Trophoblast cell (in vitro differentiated cells and primary cell): ENCODE measurements at regions not wholly inside any gene's neighbourhood (a gene's known extent, or its start where the extent isn't known, plus 50 kb on each side); places are given as distances from the start of the nearest gene placed in this dataset.

Experiments used
- DNase-seq, 2 donors: peaks; one replicate each; pipeline ENCODE4 v3.0.0-alpha.2; 2016
- H2AFZ ChIP-seq: 2 replicates; pipeline ENCODE4 v1.6.1; 2013; ENCODE audit warnings: low read length, moderate library complexity, mild to moderate bottlenecking; ENCODE audit not compliant: insufficient read depth, poor library complexity
- H2AK5ac ChIP-seq: 2 replicates; pipeline ENCODE4 v1.6.1; 2013; ENCODE audit warnings: mild to moderate bottlenecking, low read length
- H2BK120ac ChIP-seq: 2 replicates; pipeline ENCODE4 v1.6.1; 2013; ENCODE audit warnings: low read length, mild to moderate bottlenecking, moderate library complexity; ENCODE audit not compliant: insufficient read depth, poor library complexity
- H2BK12ac ChIP-seq: 2 replicates; pipeline ENCODE4 v1.6.1; 2013; ENCODE audit warnings: mild to moderate bottlenecking, low read length, moderate library complexity
- H2BK5ac ChIP-seq: 2 replicates; pipeline ENCODE4 v1.6.1; 2013; ENCODE audit warnings: low read length, low read depth, moderate library complexity, mild to moderate bottlenecking; ENCODE audit not compliant: poor library complexity
- H3K14ac ChIP-seq: 2 replicates; pipeline ENCODE4 v1.6.1; 2013; ENCODE audit warnings: mild to moderate bottlenecking, low read length
- H3K18ac ChIP-seq: 2 replicates; pipeline ENCODE4 v1.6.1; 2013; ENCODE audit warnings: mild to moderate bottlenecking, low read length
- H3K23ac ChIP-seq: 2 replicates; pipeline ENCODE4 v1.6.1; 2013; ENCODE audit warnings: low read length
- H3K27ac ChIP-seq: 2 replicates; pipeline ENCODE4 v1.5.1; 2013; ENCODE audit warnings: low read depth, mild to moderate bottlenecking, inconsistent platforms, low read length, moderate library complexity
- H3K27me3 ChIP-seq: 2 replicates; pipeline ENCODE4 v1.6.1; 2013; ENCODE audit warnings: inconsistent platforms, mild to moderate bottlenecking, low read length, moderate library complexity; ENCODE audit not compliant: insufficient read depth
- H3K36me3 ChIP-seq, 2 experiments: 1 replicate in 1 of 2; 2 replicates in 1 of 2; pipeline ENCODE4 v1.6.1; 2013; ENCODE audit warnings: low read length in 2 of 2, mild to moderate bottlenecking in 2 of 2, moderate library complexity in 1 of 2; ENCODE audit not compliant: insufficient read depth in 2 of 2, control insufficient read depth in 1 of 2
- H3K4ac ChIP-seq: 2 replicates; pipeline ENCODE4 v1.6.1; 2013; ENCODE audit warnings: low read depth, mild to moderate bottlenecking, low read length, moderate library complexity
- H3K4me1 ChIP-seq, 2 experiments: 1 replicate in 1 of 2; 2 replicates in 1 of 2; pipeline ENCODE4 v1.6.1; 2013; ENCODE audit warnings: low read length in 2 of 2, mild to moderate bottlenecking in 2 of 2, moderate library complexity in 1 of 2; ENCODE audit not compliant: insufficient read depth in 2 of 2, control insufficient read depth in 1 of 2
- H3K4me2 ChIP-seq: 2 replicates; pipeline ENCODE4 v1.6.1; 2013; ENCODE audit warnings: inconsistent platforms, mild to moderate bottlenecking, low read length, moderate library complexity
- H3K4me3 ChIP-seq: 2 replicates; pipeline ENCODE4 v1.5.1; 2013; ENCODE audit warnings: mild to moderate bottlenecking, low read depth, low read length, inconsistent platforms
- H3K79me1 ChIP-seq: one replicate; pipeline ENCODE4 v1.6.1; 2013; ENCODE audit warnings: low read length
- H3K79me2 ChIP-seq: 2 replicates; pipeline ENCODE4 v1.6.1; 2013; ENCODE audit warnings: low read length, mild to moderate bottlenecking; ENCODE audit not compliant: control insufficient read depth, insufficient read depth, poor library complexity
- H3K9ac ChIP-seq: 2 replicates; pipeline ENCODE4 v1.6.1; 2013; ENCODE audit warnings: mild to moderate bottlenecking, low read length
- H3K9me3 ChIP-seq: 2 replicates; pipeline ENCODE4 v1.6.1; 2013; ENCODE audit warnings: low read depth, mild to moderate bottlenecking, control low read depth, inconsistent platforms, low read length; ENCODE audit not compliant: insufficient read depth
- H4K12ac ChIP-seq: 2 replicates; pipeline ENCODE4 v1.6.1; 2013; ENCODE audit warnings: low read depth, mild to moderate bottlenecking, low read length, moderate library complexity
- H4K8ac ChIP-seq: 2 replicates; pipeline ENCODE4 v1.6.1; 2013; ENCODE audit warnings: low read depth, mild to moderate bottlenecking, low read length, moderate library complexity
- H4K91ac ChIP-seq: one replicate; pipeline ENCODE4 v1.6.1; 2013; ENCODE audit warnings: low read depth, mild to moderate bottlenecking, low read length, moderate library complexity
- WGBS: extraction: QIAGEN DNeasy Blood & Tissue Kit; methylation state at CpG from one replicate; pipeline ENCODE4 v1.1.7; 2013; ENCODE audit warnings: missing lambda C conversion rate; ENCODE audit not compliant: insufficient read length, insufficient coverage; ENCODE audit errors: extremely low coverage; 5-methylcytosine and 5-hydroxymethylcytosine counted together

DNA sequence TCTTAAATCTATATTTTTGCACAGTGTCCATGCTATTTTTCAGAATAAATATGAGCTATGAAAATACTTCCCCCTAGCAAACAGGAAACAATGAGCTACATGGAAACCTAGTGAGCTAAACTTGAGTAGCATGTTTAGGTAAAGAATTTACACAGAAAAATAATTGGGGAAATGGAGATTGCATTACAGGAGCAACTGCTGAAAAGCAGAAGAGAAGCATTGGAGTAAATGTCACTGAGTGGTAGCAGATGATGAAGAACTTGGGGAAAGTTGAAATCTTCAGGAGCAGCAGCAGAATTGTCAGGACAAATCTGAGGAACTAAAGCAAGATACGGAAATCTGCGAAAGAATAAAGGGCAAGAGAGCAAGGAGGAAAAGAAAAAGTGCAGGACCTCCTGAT, 610.3 kb downstream of the TLE1 start:
- no CpG with 5 or more reads among the region's 2 CpGs for WGBS
- no peak overlapping the region for H3K4me2 ChIP-seq

GRCh38 chr9:81078555-81078954, 610.8 kb downstream of the TLE1 start:
- no peak overlapping the region for H4K12ac ChIP-seq
- no peak overlapping the region for H2BK5ac ChIP-seq
- H3K36me3 ChIP-seq: no peaks in the 10 kb centered on the region
- no peak overlapping the region for H4K91ac ChIP-seq
- H3K9ac ChIP-seq: no peak overlapping the region
- H3K4me1 ChIP-seq: peaks cover 0 to 2% of the 10 kb centered on the region in 2 experiments
- H3K4me3 ChIP-seq: no peak overlapping the region
- H2AFZ ChIP-seq: no peak overlapping the region
- H3K9me3 ChIP-seq: no peaks in the 10 kb centered on the region
- H4K8ac ChIP-seq: no peak overlapping the region
- H2AK5ac ChIP-seq: no peak overlapping the region
- no peaks in the 10 kb centered on the region for H3K27me3 ChIP-seq
- no peak overlapping the region for H3K14ac ChIP-seq
- H3K79me2 ChIP-seq: no peaks in the 10 kb centered on the region
- H3K27ac ChIP-seq: no peak overlapping the region
- no peak overlapping the region for H2BK12ac ChIP-seq
- no peak overlapping the region for H3K4me2 ChIP-seq
- H3K18ac ChIP-seq: no peak overlapping the region
- no peak overlapping the region for H3K4ac ChIP-seq
- WGBS: no CpG with 5 or more reads among the region's 3 CpGs
- no peak for DNase-seq
- no peaks in the 10 kb centered on the region for H3K79me1 ChIP-seq
- H3K23ac ChIP-seq: no peak overlapping the region
- H2BK120ac ChIP-seq: no peak overlapping the region

More for the DNA sequence above, 610.3 kb downstream of the TLE1 start:
- no peak overlapping the region for H3K14ac ChIP-seq
- H4K91ac ChIP-seq: no peak overlapping the region
- no peak overlapping the region for H2AK5ac ChIP-seq
- H3K4me3 ChIP-seq: no peak overlapping the region
- H3K18ac ChIP-seq: no peak overlapping the region
- no peak for DNase-seq
- no peak overlapping the region for H2BK12ac ChIP-seq
- no peaks in the 10 kb centered on the region for H3K79me1 ChIP-seq
- no peak overlapping the region for H3K4ac ChIP-seq
- H4K12ac ChIP-seq: no peak overlapping the region
- H3K79me2 ChIP-seq: no peaks in the 10 kb centered on the region
- H3K27me3 ChIP-seq: no peaks in the 10 kb centered on the region
- no peaks in the 10 kb centered on the region for H3K36me3 ChIP-seq
- H3K4me1 ChIP-seq: peaks cover 0 to 2% of the 10 kb centered on the region in 2 experiments
- H3K23ac ChIP-seq: no peak overlapping the region
- no peak overlapping the region for H3K9ac ChIP-seq
- H3K27ac ChIP-seq: no peak overlapping the region
- H2BK120ac ChIP-seq: no peak overlapping the region
- H3K9me3 ChIP-seq: no peaks in the 10 kb centered on the region
- no peak overlapping the region for H2BK5ac ChIP-seq
- no peak overlapping the region for H4K8ac ChIP-seq
- H2AFZ ChIP-seq: no peak overlapping the region

- Histone ChIP-seq H3K4ac (no peak overlapping the region), H4K12ac (no peak overlapping the region), H3K18ac (no peak overlapping the region), H3K4me2 (no peak overlapping the region), H3K14ac (no peak overlapping the region), H3K79me2 (no peaks in the 10 kb centered on the region), H3K4me1 (no peaks in the 10 kb centered on the region), H3K23ac (no peak overlapping the region), H2AK5ac (no peak overlapping the region), H4K91ac (no peak overlapping the region), H2AFZ (no peak overlapping the region), H3K4me3 (no peak overlapping the region), H2BK5ac (no peak overlapping the region), H2BK12ac (no peak overlapping the region), H3K27ac (no peak overlapping the region), H4K8ac (no peak overlapping the region), H3K27me3 (no peaks in the 10 kb centered on the region), H3K9me3 (no peaks in the 10 kb centered on the region), H3K9ac (no peak overlapping the region), H3K79me1 (no peaks in the 10 kb centered on the region), H2BK120ac (no peak overlapping the region), H3K36me3 (no peaks in the 10 kb centered on the region)
- DNase-seq: no peak
These were observed 611.8 kb downstream of the TLE1 start for GRCh38 chr9:81077572-81077971.

DNA sequence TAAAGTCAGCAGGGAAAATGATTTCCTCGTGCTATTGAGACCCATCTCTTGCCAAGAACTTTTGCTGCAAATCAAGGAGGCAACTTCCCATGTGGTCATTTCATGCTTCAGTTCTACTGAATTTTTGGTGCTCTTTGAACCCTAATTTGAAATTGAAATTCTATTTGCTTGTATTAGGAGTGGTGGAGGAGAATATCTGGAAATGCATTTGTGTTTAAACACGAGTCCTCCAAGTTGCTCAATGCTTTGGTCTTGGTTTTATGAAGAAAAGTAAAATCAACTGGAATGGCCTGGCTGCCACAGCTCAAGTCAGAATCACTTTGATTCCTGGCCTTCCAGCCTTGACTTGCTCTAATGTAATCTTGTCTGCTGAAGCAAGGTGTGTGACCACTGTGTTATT, 613.2 kb downstream of the TLE1 start:
- H3K36me3 ChIP-seq: no peaks in the 10 kb centered on the region
- H2BK12ac ChIP-seq: no peak overlapping the region
- H3K79me2 ChIP-seq: no peaks in the 10 kb centered on the region
- H2BK5ac ChIP-seq: no peak overlapping the region
- no peak overlapping the region for H3K4me2 ChIP-seq
- H3K27me3 ChIP-seq: no peaks in the 10 kb centered on the region
- no peak overlapping the region for H3K4ac ChIP-seq
- H4K91ac ChIP-seq: no peak overlapping the region
- no peak overlapping the region for H3K18ac ChIP-seq
- no peaks in the 10 kb centered on the region for H3K9me3 ChIP-seq
- DNase-seq: no peak
- no peak overlapping the region for H2BK120ac ChIP-seq
- H3K14ac ChIP-seq: no peak overlapping the region
- no peaks in the 10 kb centered on the region for H3K79me1 ChIP-seq
- H3K4me3 ChIP-seq: no peak overlapping the region
- no peak overlapping the region for H2AK5ac ChIP-seq
- no peak overlapping the region for H4K8ac ChIP-seq
- H2AFZ ChIP-seq: no peak overlapping the region
- H3K9ac ChIP-seq: no peak overlapping the region
- no peak overlapping the region for H3K23ac ChIP-seq
- WGBS: no CpG with 5 or more reads among the region's 2 CpGs
- no peak overlapping the region for H4K12ac ChIP-seq
- no peak overlapping the region for H3K27ac ChIP-seq
- H3K4me1 ChIP-seq: no peaks in the 10 kb centered on the region
